HepG2 (cell line): ENCODE measurements at regions not wholly inside any gene's neighbourhood (a gene's known extent, or its start where the extent isn't known, plus 50 kb on each side); places are given as distances from the start of the nearest gene placed in this dataset.

Source experiments
- ATAC-seq: fragments of 200-7000 bp; cut with Tn5 transposase; 3 replicates; pipeline ENCODE4 v1.9.1; 2020; ENCODE audit warnings: mild to moderate bottlenecking, moderate library complexity
- BruUV-seq: library from RNA; stranded (reverse); fragments of 400-500 nt; replicated peaks from 2 replicates; lab custom pipeline; 2021; lab: Mats Ljungman, UMichigan
- CTCF ChIA-PET: fragments of 300-600 bp; formaldehyde crosslinking; extraction: SDS; loops from one replicate; lab custom pipeline; 2021; ENCODE audit warnings: low total read pairs, inconsistent platforms, low intra/inter-chr PET ratio; lab: Yijun Ruan, JAX
- POLR2A ChIA-PET: fragments of 350-600 bp; sonication (Branson Sonifier 250); formaldehyde crosslinking; loops from one replicate; lab custom pipeline; 2020; ENCODE audit warnings: antibody characterized with exemption, inconsistent platforms; lab: Yijun Ruan, JAX
- DNase-seq: peaks from one replicate; pipeline ENCODE4 v3.0.0-alpha.2; 2015; ENCODE audit warnings: low spot score
- FAIRE-seq: peaks from 3 replicates; lab custom pipeline; 2011; peaks lifted over from hg19 to GRCh38; lab: Jason Lieb, UNC
- H2AFZ ChIP-seq: one replicate; pipeline ENCODE4 v1.6.1; 2011; ENCODE audit warnings: low read length, inconsistent platforms
- H3K27ac ChIP-seq: fragments of 300-600 bp; 3 replicates; pipeline ENCODE4 v1.8.0; 2011; ENCODE audit warnings: mixed run types, mild to moderate bottlenecking, mixed read lengths, low read length, inconsistent platforms; ENCODE audit not compliant: insufficient read depth; ENCODE audit errors: extremely low read length
- H3K27me3 ChIP-seq, 2 experiments: fragments of 200-600 bp in 1 of 2; 2 replicates in 1 of 2; 3 replicates in 1 of 2; pipeline versions ENCODE4 v1.6.0 to v1.8.0; 2011; ENCODE audit warnings: low read length in 2 of 2, mild to moderate bottlenecking in 2 of 2, moderate library complexity in 2 of 2, inconsistent platforms in 1 of 2; ENCODE audit not compliant: insufficient read depth in 2 of 2, control insufficient read depth in 1 of 2
- H3K36me3 ChIP-seq, 2 experiments: fragments of 200-600 bp in 1 of 2; replicated peaks in 1 of 2; 2 replicates in 1 of 2; 3 replicates in 1 of 2; pipeline versions ENCODE4 v1.5.1 to v1.8.0; 2011; ENCODE audit warnings: low read length in 2 of 2, inconsistent platforms in 1 of 2; ENCODE audit not compliant: insufficient read depth in 2 of 2, control insufficient read depth in 1 of 2
- H3K4me1 ChIP-seq: 2 replicates; pipeline ENCODE4 v1.5.1; 2012; ENCODE audit warnings: low read length, inconsistent platforms; ENCODE audit not compliant: insufficient read depth
- H3K4me2 ChIP-seq: 2 replicates; pipeline ENCODE4 v1.6.0; 2011; ENCODE audit warnings: low read depth, low read length, inconsistent platforms
- H3K4me3 ChIP-seq, 3 experiments: fragments of 200-600 bp in 1 of 3; sonication (generic), shearing (Covaris generic) in 1 of 3; replicated peaks in 1 of 3; 2 replicates each; pipeline ENCODE4 v1.5.1; 2011 to 2016; ENCODE audit warnings: low read length in 3 of 3, inconsistent platforms in 2 of 3, low read depth in 2 of 3, mild to moderate bottlenecking in 2 of 3, control low read depth in 1 of 3, mixed read lengths in 1 of 3; ENCODE audit not compliant: insufficient read depth in 1 of 3
- H3K79me2 ChIP-seq: one replicate; pipeline ENCODE4 v1.6.1; 2011; ENCODE audit warnings: low read length, inconsistent platforms; ENCODE audit not compliant: insufficient read depth
- H3K9ac ChIP-seq: 2 replicates; pipeline ENCODE4 v1.6.0; 2011; ENCODE audit warnings: mild to moderate bottlenecking, low read depth, low read length, inconsistent platforms; ENCODE audit not compliant: insufficient read depth
- H3K9me3 ChIP-seq: 2 replicates; pipeline ENCODE4 v1.5.1; 2012; ENCODE audit warnings: mild to moderate bottlenecking, low read length
- H4K20me1 ChIP-seq: 2 replicates; pipeline ENCODE4 v1.6.0; 2011; ENCODE audit warnings: inconsistent platforms, mild to moderate bottlenecking, low read length, moderate library complexity; ENCODE audit not compliant: insufficient read depth
- ASH2L ChIP-seq: fragments of 300-600, 200-600 bp; sonication (generic); IDR thresholded peaks from 2 replicates; pipeline ENCODE4 v1.7.0; 2017; ENCODE audit warnings: low read depth, mild to moderate bottlenecking, moderate library complexity, mixed read lengths, low read length; ENCODE audit not compliant: insufficient read length
- GATA4 ChIP-seq: sonication (generic); IDR thresholded peaks from 2 replicates; pipeline ENCODE4 v1.6.1; 2016; ENCODE audit warnings: antibody characterized with exemption, low read depth, borderline replicate concordance
- MBD4 ChIP-seq: IDR thresholded peaks from 2 replicates; pipeline ENCODE4 v1.6.1; 2012; ENCODE audit warnings: low read length, inconsistent platforms, borderline replicate concordance
- MED1 ChIP-seq: sonication (generic); formaldehyde crosslinking; IDR thresholded peaks from 2 replicates; pipeline ENCODE4 v1.4.0; 2020; ENCODE audit warnings: missing genetic modification reagents
- RNF2 ChIP-seq: fragments of 450-650 bp; conservative IDR thresholded peaks from 2 replicates; pipeline ENCODE4 v1.6.1; 2016; ENCODE audit warnings: low read depth
- TOE1 ChIP-seq: sonication (generic); formaldehyde crosslinking; IDR thresholded peaks from 2 replicates; pipeline ENCODE4 v1.4.0; 2020; ENCODE audit warnings: mild to moderate bottlenecking, missing genetic modification reagents
- ZFP36L1 ChIP-seq: sonication (generic); formaldehyde crosslinking; IDR thresholded peaks from 2 replicates; pipeline ENCODE4 v1.8.0; 2022; ENCODE audit warnings: mild to moderate bottlenecking, missing genetic modification reagents, moderate library complexity
- ZNF281 ChIP-seq: sonication (generic); formaldehyde crosslinking; IDR thresholded peaks from 2 replicates; pipeline ENCODE4 v1.4.0; 2020; ENCODE audit warnings: missing genetic modification reagents, borderline replicate concordance
- ZNF468 ChIP-seq: sonication (generic); formaldehyde crosslinking; IDR thresholded peaks from 2 replicates; pipeline ENCODE4 v1.8.0; 2022; ENCODE audit warnings: mild to moderate bottlenecking, moderate library complexity, missing genetic modification reagents
- ZNF83 ChIP-seq: sonication (generic); formaldehyde crosslinking; IDR thresholded peaks from 2 replicates; pipeline ENCODE4 v1.4.0; 2020; ENCODE audit warnings: missing genetic modification reagents, mild to moderate bottlenecking, borderline replicate concordance
- WGBS: methylation state at CpG from one replicate; pipeline ENCODE4 v1.1.6; 2017; ENCODE audit warnings: low lambda C conversion rate; 5-methylcytosine and 5-hydroxymethylcytosine counted together
- in situ Hi-C: cut with HindIII; loops from 2 replicates; pipeline ENCODE4 v1.10.0; 2017; ENCODE audit warnings: low pct_unique_long_range_greater_than_20kb; ENCODE audit not compliant: extremely low pct_ligation_motif_present
- intact Hi-C: fragments of 100-400 bp; cut with micrococcal nuclease; formaldehyde crosslinking; loops from one replicate; pipeline ENCODE4 v1.10.0; 2022; ENCODE audit not compliant: unreplicated experiment
- TF ChIP-seq, protein P1 (sequence below), 2 experiments: sonication (generic) in 1 of 2; formaldehyde crosslinking in 1 of 2; IDR thresholded peaks; 2 replicates each; pipeline versions ENCODE4 v1.4.0 to v1.6.1; 2016 to 2020; ENCODE audit warnings: borderline replicate concordance in 1 of 2, low read depth in 1 of 2, mild to moderate bottlenecking in 1 of 2, missing genetic modification reagents in 1 of 2
- TF ChIP-seq, protein P2 (sequence below): sonication (generic); formaldehyde crosslinking; IDR thresholded peaks from 2 replicates; pipeline ENCODE4 v1.5.0; 2020; ENCODE audit warnings: missing genetic modification reagents
- TF ChIP-seq, protein P3 (sequence below): sonication (generic); formaldehyde crosslinking; IDR thresholded peaks from 2 replicates; pipeline ENCODE4 v1.8.1; 2022; ENCODE audit warnings: low read depth, mild to moderate bottlenecking, missing genetic modification reagents

- CTCF ChIA-PET: no interaction called here
- Histone ChIP-seq H4K20me1 (no peaks in the 10 kb centered on the region), H3K27me3 (no peaks in the 10 kb centered on the region), H3K4me1 (no peaks in the 10 kb centered on the region), H3K9ac (no peak overlapping the region), H3K4me2 (no peak overlapping the region), H2AFZ (no peak overlapping the region), H3K9me3 (no peaks in the 10 kb centered on the region), H3K36me3 (no peaks in the 10 kb centered on the region), H3K4me3 (no peak overlapping the region), H3K27ac (no peak overlapping the region), H3K79me2 (no peaks in the 10 kb centered on the region)
- WGBS: 71% methylated on average over 9 of the region's 9 CpGs
- DNase-seq (no peak), FAIRE-seq (no peak), ATAC-seq (no peak)
- POLR2A ChIA-PET: no interaction called here
- BruUV-seq: no TSS peak
- intact Hi-C loops: loop anchor here (1.0 kb wide), 1 partner anchor 42 kb away; no protein-coding TSS in a partner anchor
- in situ Hi-C loops: no loop called here
- TF ChIP-seq GATA4 (no peak), ZNF468 (CRISPR knock-in tag) (no peak), ASH2L (no peak), ZNF83 (CRISPR knock-in tag) (no peak), ZFP36L1 (CRISPR knock-in tag) (no peak), RNF2 (no peak), ZNF281 (CRISPR knock-in tag) (no peak), MBD4 (no peak), MED1 (no peak), TOE1 (CRISPR knock-in tag) (no peak)
- TF ChIP-seq, protein P1, sequence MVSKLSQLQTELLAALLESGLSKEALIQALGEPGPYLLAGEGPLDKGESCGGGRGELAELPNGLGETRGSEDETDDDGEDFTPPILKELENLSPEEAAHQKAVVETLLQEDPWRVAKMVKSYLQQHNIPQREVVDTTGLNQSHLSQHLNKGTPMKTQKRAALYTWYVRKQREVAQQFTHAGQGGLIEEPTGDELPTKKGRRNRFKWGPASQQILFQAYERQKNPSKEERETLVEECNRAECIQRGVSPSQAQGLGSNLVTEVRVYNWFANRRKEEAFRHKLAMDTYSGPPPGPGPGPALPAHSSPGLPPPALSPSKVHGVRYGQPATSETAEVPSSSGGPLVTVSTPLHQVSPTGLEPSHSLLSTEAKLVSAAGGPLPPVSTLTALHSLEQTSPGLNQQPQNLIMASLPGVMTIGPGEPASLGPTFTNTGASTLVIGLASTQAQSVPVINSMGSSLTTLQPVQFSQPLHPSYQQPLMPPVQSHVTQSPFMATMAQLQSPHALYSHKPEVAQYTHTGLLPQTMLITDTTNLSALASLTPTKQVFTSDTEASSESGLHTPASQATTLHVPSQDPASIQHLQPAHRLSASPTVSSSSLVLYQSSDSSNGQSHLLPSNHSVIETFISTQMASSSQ (IDR thresholded peaks at IDR 0.05; ENCODE audit: low read depth): no peak
- TF ChIP-seq, protein P1 (CRISPR knock-in tag; IDR thresholded peaks at IDR 0.05; ENCODE audit: borderline replicate concordance): no peak
- TF ChIP-seq, protein P2, sequence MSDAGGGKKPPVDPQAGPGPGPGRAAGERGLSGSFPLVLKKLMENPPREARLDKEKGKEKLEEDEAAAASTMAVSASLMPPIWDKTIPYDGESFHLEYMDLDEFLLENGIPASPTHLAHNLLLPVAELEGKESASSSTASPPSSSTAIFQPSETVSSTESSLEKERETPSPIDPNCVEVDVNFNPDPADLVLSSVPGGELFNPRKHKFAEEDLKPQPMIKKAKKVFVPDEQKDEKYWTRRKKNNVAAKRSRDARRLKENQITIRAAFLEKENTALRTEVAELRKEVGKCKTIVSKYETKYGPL: no peak
- TF ChIP-seq, protein P3, sequence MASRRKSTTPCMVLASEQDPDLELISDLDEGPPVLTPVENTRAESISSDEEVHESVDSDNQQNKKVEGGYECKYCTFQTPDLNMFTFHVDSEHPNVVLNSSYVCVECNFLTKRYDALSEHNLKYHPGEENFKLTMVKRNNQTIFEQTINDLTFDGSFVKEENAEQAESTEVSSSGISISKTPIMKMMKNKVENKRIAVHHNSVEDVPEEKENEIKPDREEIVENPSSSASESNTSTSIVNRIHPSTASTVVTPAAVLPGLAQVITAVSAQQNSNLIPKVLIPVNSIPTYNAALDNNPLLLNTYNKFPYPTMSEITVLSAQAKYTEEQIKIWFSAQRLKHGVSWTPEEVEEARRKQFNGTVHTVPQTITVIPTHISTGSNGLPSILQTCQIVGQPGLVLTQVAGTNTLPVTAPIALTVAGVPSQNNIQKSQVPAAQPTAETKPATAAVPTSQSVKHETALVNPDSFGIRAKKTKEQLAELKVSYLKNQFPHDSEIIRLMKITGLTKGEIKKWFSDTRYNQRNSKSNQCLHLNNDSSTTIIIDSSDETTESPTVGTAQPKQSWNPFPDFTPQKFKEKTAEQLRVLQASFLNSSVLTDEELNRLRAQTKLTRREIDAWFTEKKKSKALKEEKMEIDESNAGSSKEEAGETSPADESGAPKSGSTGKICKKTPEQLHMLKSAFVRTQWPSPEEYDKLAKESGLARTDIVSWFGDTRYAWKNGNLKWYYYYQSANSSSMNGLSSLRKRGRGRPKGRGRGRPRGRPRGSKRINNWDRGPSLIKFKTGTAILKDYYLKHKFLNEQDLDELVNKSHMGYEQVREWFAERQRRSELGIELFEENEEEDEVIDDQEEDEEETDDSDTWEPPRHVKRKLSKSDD (CRISPR knock-in tag): no peak
Observed at GRCh38 chr2:163459986-163460385, 275.8 kb downstream of the FIGN start.
